ENCODE measurements at regions not wholly inside any gene's neighbourhood (a gene's known extent, or its start where the extent isn't known, plus 50 kb on each side); places are given as distances from the start of the nearest gene placed in this dataset.

DNA sequence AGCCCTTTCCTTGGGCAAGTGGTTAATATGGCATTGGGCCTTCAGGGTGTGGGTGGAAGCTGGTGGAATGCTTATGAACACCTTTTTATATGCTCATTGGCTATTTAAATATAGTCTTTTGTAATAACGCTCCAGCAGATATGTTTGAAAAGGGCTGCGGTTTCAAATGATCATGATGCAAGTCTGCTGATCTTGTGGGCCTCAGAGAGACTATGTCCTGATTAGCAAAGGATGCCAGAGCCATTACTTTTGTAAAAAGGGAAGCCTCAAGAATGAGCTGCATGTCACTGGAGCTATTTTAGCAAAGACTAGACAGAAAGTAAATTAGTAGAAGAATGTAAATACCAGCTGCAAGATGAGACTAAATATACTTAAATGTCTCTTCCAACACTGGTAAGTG is 200.5 kb downstream of the GXYLT1 start:
- TF ChIP-seq, protein P1, sequence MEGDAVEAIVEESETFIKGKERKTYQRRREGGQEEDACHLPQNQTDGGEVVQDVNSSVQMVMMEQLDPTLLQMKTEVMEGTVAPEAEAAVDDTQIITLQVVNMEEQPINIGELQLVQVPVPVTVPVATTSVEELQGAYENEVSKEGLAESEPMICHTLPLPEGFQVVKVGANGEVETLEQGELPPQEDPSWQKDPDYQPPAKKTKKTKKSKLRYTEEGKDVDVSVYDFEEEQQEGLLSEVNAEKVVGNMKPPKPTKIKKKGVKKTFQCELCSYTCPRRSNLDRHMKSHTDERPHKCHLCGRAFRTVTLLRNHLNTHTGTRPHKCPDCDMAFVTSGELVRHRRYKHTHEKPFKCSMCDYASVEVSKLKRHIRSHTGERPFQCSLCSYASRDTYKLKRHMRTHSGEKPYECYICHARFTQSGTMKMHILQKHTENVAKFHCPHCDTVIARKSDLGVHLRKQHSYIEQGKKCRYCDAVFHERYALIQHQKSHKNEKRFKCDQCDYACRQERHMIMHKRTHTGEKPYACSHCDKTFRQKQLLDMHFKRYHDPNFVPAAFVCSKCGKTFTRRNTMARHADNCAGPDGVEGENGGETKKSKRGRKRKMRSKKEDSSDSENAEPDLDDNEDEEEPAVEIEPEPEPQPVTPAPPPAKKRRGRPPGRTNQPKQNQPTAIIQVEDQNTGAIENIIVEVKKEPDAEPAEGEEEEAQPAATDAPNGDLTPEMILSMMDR (IDR thresholded peaks at IDR 0.05) = no peak
- TF ChIP-seq ZFX (IDR thresholded peaks at IDR 0.05; ENCODE audit: borderline replicate concordance) = no peak
